Endothelial cell of umbilical vein (primary cell): ENCODE measurements at regions not wholly inside any gene's neighbourhood (a gene's known extent, or its start where the extent isn't known, plus 50 kb on each side); places are given as distances from the start of the nearest gene placed in this dataset.

Source experiments
- BruUV-seq: library from RNA; stranded (reverse); fragments of 400-500 nt; replicated peaks from 2 replicates; lab custom pipeline; 2021; lab: Mats Ljungman, UMichigan
- CTCF ChIA-PET: fragments of 300-600, 350-600 bp; sonication (Branson Sonifier 250); formaldehyde crosslinking; loops from one replicate; lab custom pipeline; 2021; ENCODE audit warnings: antibody characterized with exemption, inconsistent platforms; lab: Charles Lee
- POLR2A ChIA-PET: fragments of 300-600, 350-600 bp; sonication (Branson Sonifier 250); formaldehyde crosslinking; loops from one replicate; lab custom pipeline; 2021; ENCODE audit warnings: antibody characterized with exemption, inconsistent platforms; lab: Charles Lee
- DNase-seq: peaks from one replicate; pipeline ENCODE4 v3.0.0-alpha.2; 2011; ENCODE audit warnings: low read depth, low spot score
- FAIRE-seq: peaks from 2 replicates; lab custom pipeline; 2011; peaks lifted over from hg19 to GRCh38; lab: Jason Lieb, UNC
- H2AFZ ChIP-seq: 2 replicates; pipeline ENCODE4 v1.6.0; 2012; ENCODE audit warnings: low read depth, low read length, control low read depth, inconsistent platforms
- H3K27ac ChIP-seq: 2 replicates; pipeline ENCODE4 v1.5.1; 2011; ENCODE audit warnings: low read depth, mild to moderate bottlenecking, control low read depth, low read length, moderate library complexity; ENCODE audit not compliant: insufficient read depth
- H3K27me3 ChIP-seq, 2 experiments: 2 replicates each; pipeline versions ENCODE4 v1.6.0 to v1.6.1; 2011; ENCODE audit warnings: low read length in 2 of 2, mixed read lengths in 1 of 2; ENCODE audit not compliant: control insufficient read depth in 2 of 2, insufficient read depth in 2 of 2
- H3K36me3 ChIP-seq, 2 experiments: 2 replicates in 1 of 2; 3 replicates in 1 of 2; pipeline ENCODE4 v1.5.1; 2011; ENCODE audit warnings: low read length in 2 of 2, mild to moderate bottlenecking in 1 of 2, moderate library complexity in 1 of 2; ENCODE audit not compliant: control insufficient read depth in 2 of 2, insufficient read depth in 2 of 2; ENCODE audit errors: extremely low read depth in 1 of 2
- H3K4me1 ChIP-seq: 3 replicates; pipeline ENCODE4 v1.5.1; 2011; ENCODE audit warnings: mild to moderate bottlenecking, low read length; ENCODE audit not compliant: control insufficient read depth, insufficient read depth; ENCODE audit errors: extremely low read depth
- H3K4me2 ChIP-seq: 2 replicates; pipeline ENCODE4 v1.6.1; 2011; ENCODE audit warnings: low read length, control low read depth, mixed read lengths; ENCODE audit not compliant: insufficient read depth
- H3K4me3 ChIP-seq, 3 experiments: fragments of 200-600 bp in 1 of 3; sonication (generic), shearing (Covaris generic) in 1 of 3; replicated peaks in 1 of 3; 2 replicates each; pipeline ENCODE4 v1.5.1; 2011 to 2016; ENCODE audit warnings: control low read depth in 3 of 3, low read length in 3 of 3, mild to moderate bottlenecking in 2 of 3, inconsistent platforms in 1 of 3, low read depth in 1 of 3, moderate library complexity in 1 of 3; ENCODE audit not compliant: insufficient read depth in 1 of 3
- H3K79me2 ChIP-seq: 2 replicates; pipeline ENCODE4 v1.6.0; 2012; ENCODE audit warnings: low read length, inconsistent platforms; ENCODE audit not compliant: control insufficient read depth, insufficient read depth
- H3K9ac ChIP-seq: replicated peaks from 2 replicates; pipeline ENCODE3; 2011; ENCODE audit warnings: low read length, control low read depth; ENCODE audit not compliant: insufficient read depth; ENCODE audit errors: extremely low read depth
- H3K9me1 ChIP-seq: replicated peaks from 3 replicates; pipeline ENCODE4 v1.6.0; 2011; ENCODE audit warnings: mild to moderate bottlenecking, low read length; ENCODE audit not compliant: control insufficient read depth, insufficient read depth; ENCODE audit errors: extremely low read depth
- H3K9me3 ChIP-seq: replicated peaks from 2 replicates; pipeline ENCODE4 v1.5.1; 2012; ENCODE audit warnings: low read length, inconsistent platforms; ENCODE audit not compliant: control insufficient read depth, insufficient read depth
- H4K20me1 ChIP-seq: replicated peaks from 2 replicates; pipeline ENCODE3; 2011; ENCODE audit warnings: mild to moderate bottlenecking, low read length; ENCODE audit not compliant: control insufficient read depth, insufficient read depth; ENCODE audit errors: extremely low read depth
- CTCF ChIP-seq, 2 donors: IDR thresholded peaks; 1 replicate in 1 of 2; 2 replicates in 1 of 2; pipeline ENCODE4 v1.5.1; 2011; ENCODE audit warnings: low read length in 2 of 2, mild to moderate bottlenecking in 2 of 2, moderate library complexity in 2 of 2, control low read depth in 1 of 2, inconsistent platforms in 1 of 2, low read depth in 1 of 2; ENCODE audit not compliant: insufficient read depth in 1 of 2; ENCODE audit errors: extremely low read depth in 1 of 2
- EZH2 ChIP-seq: IDR thresholded peaks from 2 replicates; pipeline ENCODE4 v1.6.1; 2012; ENCODE audit warnings: borderline replicate concordance, low read depth, mild to moderate bottlenecking, moderate library complexity, low read length, inconsistent platforms; ENCODE audit not compliant: severe bottlenecking
- FOS ChIP-seq: IDR thresholded peaks from 2 replicates; pipeline ENCODE4 v1.6.1; 2011; ENCODE audit warnings: mild to moderate bottlenecking, low read length, moderate library complexity, borderline replicate concordance; ENCODE audit not compliant: insufficient read depth
- GATA2 ChIP-seq: IDR thresholded peaks from 2 replicates; pipeline ENCODE4 v1.7.0; 2011; ENCODE audit warnings: low read depth, mild to moderate bottlenecking, moderate library complexity, mixed read lengths, low read length; ENCODE audit not compliant: insufficient read length, insufficient read depth
- JUN ChIP-seq: IDR thresholded peaks from 2 replicates; pipeline ENCODE4 v1.6.1; 2011; ENCODE audit warnings: borderline replicate concordance, low read depth; ENCODE audit not compliant: insufficient read length, insufficient read depth
- MAX ChIP-seq: IDR thresholded peaks from 2 replicates; pipeline ENCODE4 v1.6.1; 2011; ENCODE audit not compliant: insufficient read depth, insufficient read length
- MYC ChIP-seq: IDR thresholded peaks from one replicate; pipeline ENCODE4 v1.6.1; 2011; ENCODE audit warnings: mild to moderate bottlenecking, low read depth, low read length
- POLR2A ChIP-seq: IDR thresholded peaks from 2 replicates; pipeline ENCODE4 v1.6.1; 2012; ENCODE audit warnings: low read depth, mild to moderate bottlenecking, control low read depth, low read length
- POLR2AphosphoS5 ChIP-seq: IDR thresholded peaks from 2 replicates; pipeline ENCODE4 v1.6.1; 2012; ENCODE audit warnings: low read depth, mild to moderate bottlenecking, control low read depth, low read length, moderate library complexity; ENCODE audit not compliant: insufficient read depth
- dilution Hi-C: fragments of 300-500 bp; cut with MboI; formaldehyde crosslinking; loops from one replicate; pipeline ENCODE4 v1.15.0; 2019; ENCODE audit warnings: low sequenced_read_pairs; ENCODE audit not compliant: extremely low pct_ligation_motif_present
- intact Hi-C: fragments of 100-400 bp; cut with micrococcal nuclease; formaldehyde crosslinking; loops from one replicate; pipeline ENCODE4 v1.10.0; 2022

GRCh38 chr1:188065917-188066316 is 1237.2 kb downstream of the PLA2G4A start:
- CTCF ChIA-PET: no interaction called here
- dilution Hi-C loops (no loop called here), intact Hi-C loops (no loop called here)
- no peak for TF ChIP-seq EZH2
- no peak for TF ChIP-seq MAX
- TF ChIP-seq CTCF (IDR thresholded peaks at IDR 0.05; ENCODE audit: extremely low read depth in 1 of 2, insufficient read depth in 1 of 2, low read depth in 1 of 2, low read length in 2 of 2): no peak
- no peak for TF ChIP-seq MYC
- TF ChIP-seq GATA2: no peak
- no peak for TF ChIP-seq FOS
- no peak for TF ChIP-seq POLR2AphosphoS5
- TF ChIP-seq JUN: no peak
- TF ChIP-seq POLR2A: no peak
- Histone ChIP-seq H3K79me2 (no peaks in the 10 kb centered on the region), H3K9ac (no peak overlapping the region), H3K36me3 (no peaks in the 10 kb centered on the region), H2AFZ (no peak overlapping the region), H3K9me3 (no peaks in the 10 kb centered on the region), H3K27ac (no peak overlapping the region), H3K4me2 (no peak overlapping the region), H3K4me1 (no peaks in the 10 kb centered on the region), H3K27me3 (no peaks in the 10 kb centered on the region), H3K4me3 (no peak overlapping the region), H3K9me1 (no peaks in the 10 kb centered on the region), H4K20me1 (no peaks in the 10 kb centered on the region)
- no peak for FAIRE-seq
- POLR2A ChIA-PET: no interaction called here
- no TSS peak for BruUV-seq
- DNase-seq: no peak
